GM12891 (cell line): ENCODE measurements at regions not wholly inside any gene's neighbourhood (a gene's known extent, or its start where the extent isn't known, plus 50 kb on each side); places are given as distances from the start of the nearest gene placed in this dataset.
"Not testable (repeated sequence)": the region's sequence is repeated elsewhere in the genome, so short reads cannot be mapped to it uniquely, and the experiment has no call there.

ENCODE experiments used
- PAX5 ChIP-seq: IDR thresholded peaks from 2 replicates; pipeline ENCODE4 v1.6.1; 2011; ENCODE audit warnings: low read length, moderate library complexity, mild to moderate bottlenecking; ENCODE audit not compliant: insufficient read depth, severe bottlenecking
- POLR2A ChIP-seq: IDR thresholded peaks from 2 replicates; pipeline ENCODE4 v1.6.1; 2011; ENCODE audit warnings: low read depth, low read length, control low read depth
- POLR2AphosphoS5 ChIP-seq: IDR thresholded peaks from 2 replicates; pipeline ENCODE4 v1.6.1; 2011; ENCODE audit warnings: low read depth, low read length, control low read depth
- POU2F2 ChIP-seq: IDR thresholded peaks from 2 replicates; pipeline ENCODE4 v1.6.1; 2011; ENCODE audit warnings: low read depth, mild to moderate bottlenecking, control low read depth, low read length, moderate library complexity
- SPI1 ChIP-seq: IDR thresholded peaks from 2 replicates; pipeline ENCODE4 v1.6.1; 2011; ENCODE audit warnings: low read depth, low read length, control low read depth
- TAF1 ChIP-seq: IDR thresholded peaks from 2 replicates; pipeline ENCODE4 v1.6.1; 2011; ENCODE audit warnings: low read depth, low read length, control low read depth

GRCh38 chr6:9126034-9126433 lies 690.7 kb upstream of the SLC35B3 start:
- not testable (repeated sequence) for TF ChIP-seq POLR2A, TAF1, PAX5, POLR2AphosphoS5, SPI1, POU2F2
